ENCODE measurements at regions not wholly inside any gene's neighbourhood (a gene's known extent, or its start where the extent isn't known, plus 50 kb on each side); places are given as distances from the start of the nearest gene placed in this dataset.
"Not testable (repeated sequence)": the region's sequence is repeated elsewhere in the genome, so short reads cannot be mapped to it uniquely, and the experiment has no call there.

DNA sequence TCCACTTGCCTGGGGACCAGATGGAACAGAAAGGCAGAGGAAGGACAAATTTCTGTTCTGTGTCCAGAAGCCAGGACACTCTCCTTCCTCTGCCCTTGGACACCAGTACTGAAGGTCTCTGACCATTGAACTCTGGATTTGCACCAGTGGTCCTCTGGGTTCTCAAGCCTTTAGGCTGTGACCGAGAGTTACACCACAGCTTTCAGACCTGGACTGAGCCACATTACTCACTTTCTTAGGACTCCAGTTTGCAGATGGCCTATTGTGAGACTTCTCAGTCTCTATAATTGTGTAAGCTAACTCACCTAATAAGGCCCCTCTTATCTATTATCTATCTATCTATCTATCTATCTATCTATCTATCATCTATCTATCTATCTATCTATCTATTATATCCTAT lies 295.3 kb upstream of the GALNTL6 start:
- H3K27ac ChIP-seq, result no peak overlapping the region
- no peaks in the 10 kb centered on the region for H3K9me3 ChIP-seq
- ATAC-seq, result no peak
- intact Hi-C loops (cut with DNase I), result no loop called here
- TF ChIP-seq, protein P1, sequence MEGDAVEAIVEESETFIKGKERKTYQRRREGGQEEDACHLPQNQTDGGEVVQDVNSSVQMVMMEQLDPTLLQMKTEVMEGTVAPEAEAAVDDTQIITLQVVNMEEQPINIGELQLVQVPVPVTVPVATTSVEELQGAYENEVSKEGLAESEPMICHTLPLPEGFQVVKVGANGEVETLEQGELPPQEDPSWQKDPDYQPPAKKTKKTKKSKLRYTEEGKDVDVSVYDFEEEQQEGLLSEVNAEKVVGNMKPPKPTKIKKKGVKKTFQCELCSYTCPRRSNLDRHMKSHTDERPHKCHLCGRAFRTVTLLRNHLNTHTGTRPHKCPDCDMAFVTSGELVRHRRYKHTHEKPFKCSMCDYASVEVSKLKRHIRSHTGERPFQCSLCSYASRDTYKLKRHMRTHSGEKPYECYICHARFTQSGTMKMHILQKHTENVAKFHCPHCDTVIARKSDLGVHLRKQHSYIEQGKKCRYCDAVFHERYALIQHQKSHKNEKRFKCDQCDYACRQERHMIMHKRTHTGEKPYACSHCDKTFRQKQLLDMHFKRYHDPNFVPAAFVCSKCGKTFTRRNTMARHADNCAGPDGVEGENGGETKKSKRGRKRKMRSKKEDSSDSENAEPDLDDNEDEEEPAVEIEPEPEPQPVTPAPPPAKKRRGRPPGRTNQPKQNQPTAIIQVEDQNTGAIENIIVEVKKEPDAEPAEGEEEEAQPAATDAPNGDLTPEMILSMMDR (IDR thresholded peaks at IDR 0.05), result no peak
- no peak for TF ChIP-seq POLR2A (IDR thresholded peaks at IDR 0.05)
- DNase-seq, result no peak
- no peaks in the 10 kb centered on the region for H3K4me1 ChIP-seq
- no peak overlapping the region for H3K4me3 ChIP-seq
- no peaks in the 10 kb centered on the region for H3K36me3 ChIP-seq (replicated peaks in 1 of 2; ENCODE audit: insufficient read depth in 1 of 2, low read depth in 2 of 2)
- WGBS, 2 donors, result 67 to 84% methylated on average over 1 of the region's 1 CpG
- no peaks in the 10 kb centered on the region for H3K27me3 ChIP-seq

GRCh38 chr4:171516694-171517093 lies 296.5 kb upstream of the GALNTL6 start:
- H3K4me1 ChIP-seq, result no peaks in the 10 kb centered on the region
- intact Hi-C loops (cut with DNase I), result no loop called here
- ATAC-seq (no peak), DNase-seq (no peak)
- no peak for TF ChIP-seq POLR2A (IDR thresholded peaks at IDR 0.05)
- TF ChIP-seq, protein P1 (IDR thresholded peaks at IDR 0.05), result no peak
- no peaks in the 10 kb centered on the region for H3K36me3 ChIP-seq (replicated peaks in 1 of 2; ENCODE audit: insufficient read depth in 1 of 2, low read depth in 2 of 2)
- no peaks in the 10 kb centered on the region for H3K27me3 ChIP-seq
- no peak overlapping the region for H3K4me3 ChIP-seq
- H3K27ac ChIP-seq, result no peak overlapping the region
- 50 to 53% methylated on average over 3 of the region's 3 CpGs for WGBS, 2 donors
- no peaks in the 10 kb centered on the region for H3K9me3 ChIP-seq

GRCh38 chr4:171484681-171485080 lies 328.5 kb upstream of the GALNTL6 start:
- no peak for DNase-seq
- H3K27me3 ChIP-seq, result no peaks in the 10 kb centered on the region
- TF ChIP-seq POLR2A (IDR thresholded peaks at IDR 0.05), result no peak
- TF ChIP-seq, protein P1 (IDR thresholded peaks at IDR 0.05), result no peak
- H3K4me1 ChIP-seq, result no peaks in the 10 kb centered on the region
- H3K36me3 ChIP-seq (replicated peaks in 1 of 2; ENCODE audit: insufficient read depth in 1 of 2, low read depth in 2 of 2), result no peaks in the 10 kb centered on the region
- H3K9me3 ChIP-seq, result no peaks in the 10 kb centered on the region
- no peak overlapping the region for H3K27ac ChIP-seq
- no peak for ATAC-seq
- intact Hi-C loops (cut with DNase I), result no loop called here
- H3K4me3 ChIP-seq, result no peak overlapping the region

- intact Hi-C loops (cut with DNase I), result no loop called here
- Histone ChIP-seq H3K9me3 (no peaks in the 10 kb centered on the region), H3K4me3 (no peak overlapping the region), H3K27ac (no peak overlapping the region), H3K27me3 (no peaks in the 10 kb centered on the region), H3K4me1 (no peaks in the 10 kb centered on the region), H3K36me3 (replicated peaks in 1 of 2; ENCODE audit: insufficient read depth in 1 of 2, low read depth in 2 of 2) (no peaks in the 10 kb centered on the region)
- ATAC-seq (no peak), DNase-seq (no peak)
- WGBS, 2 donors, result 13 to 25% methylated on average over 1 of the region's 1 CpG
- TF ChIP-seq POLR2A (IDR thresholded peaks at IDR 0.05), result no peak
- TF ChIP-seq, protein P1 (IDR thresholded peaks at IDR 0.05), result no peak
Observed at GRCh38 chr4:171478181-171478580, 335.0 kb upstream of the GALNTL6 start.

DNA sequence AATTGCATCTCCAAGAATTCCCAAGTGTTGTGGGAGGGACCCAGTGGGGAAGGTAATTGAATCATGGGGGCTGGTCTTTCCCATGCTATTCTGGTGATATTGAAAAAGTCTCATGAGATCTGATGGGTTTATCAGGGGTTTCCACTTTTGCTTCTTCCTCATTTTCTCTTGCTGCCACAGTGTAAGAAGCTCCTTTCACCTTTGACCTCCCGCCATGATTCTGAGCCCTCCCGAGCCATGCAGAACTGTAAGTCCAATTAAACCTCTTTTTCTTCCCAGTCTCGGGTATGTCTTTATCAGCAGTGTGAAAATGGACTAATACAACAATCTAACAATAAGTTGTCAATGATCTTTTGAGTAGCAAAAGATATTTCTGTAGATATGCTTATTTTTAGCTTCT lies 338.1 kb upstream of the GALNTL6 start:
- ATAC-seq; H3K4me3 ChIP-seq; DNase-seq; H3K9me3 ChIP-seq; H3K27me3 ChIP-seq; H3K4me1 ChIP-seq; intact Hi-C loops (cut with DNase I); H3K27ac ChIP-seq; H3K36me3 ChIP-seq (replicated peaks in 1 of 2; ENCODE audit: insufficient read depth in 1 of 2, low read depth in 2 of 2): not testable (repeated sequence)
- 75 to 79% methylated on average over 3 of the region's 3 CpGs for WGBS, 2 donors

Data from body of pancreas (tissue), 4 donors.